Liver (tissue), 3 donors: ENCODE measurements at regions not wholly inside any gene's neighbourhood (a gene's known extent, or its start where the extent isn't known, plus 50 kb on each side); places are given as distances from the start of the nearest gene placed in this dataset.

Experiments used
- GABPA ChIP-seq, 2 donors: IDR thresholded peaks in 1 of 2; conservative IDR thresholded peaks in 1 of 2; 2 replicates each; pipeline ENCODE4 v1.6.1; 2016; ENCODE audit warnings: antibody characterized with exemption in 2 of 2, mild to moderate bottlenecking in 1 of 2, moderate library complexity in 1 of 2
- HNF4G ChIP-seq: IDR thresholded peaks from 2 replicates; pipeline ENCODE4 v1.6.1; 2016; ENCODE audit warnings: antibody characterized with exemption
- YY1 ChIP-seq: IDR thresholded peaks from 2 replicates; pipeline ENCODE4 v1.6.1; 2016; ENCODE audit warnings: antibody characterized with exemption, mild to moderate bottlenecking
- TF ChIP-seq, protein P1 (sequence below): IDR thresholded peaks from 2 replicates; pipeline ENCODE4 v1.6.1; 2016; ENCODE audit warnings: antibody characterized with exemption
- TF ChIP-seq, protein P2 (sequence below): fragments of 150-350 bp; IDR thresholded peaks from 2 replicates; pipeline ENCODE4 v1.5.1; 2017; ENCODE audit warnings: improper control_type of control experiment, low read depth, low read length; ENCODE audit not compliant: missing input control
- TF ChIP-seq, protein P3 (sequence below): IDR thresholded peaks from 2 replicates; pipeline ENCODE4 v1.6.1; 2016; ENCODE audit warnings: antibody characterized with exemption, mild to moderate bottlenecking
- TF ChIP-seq, protein P4 (sequence below): IDR thresholded peaks from 2 replicates; pipeline ENCODE4 v1.6.1; 2016; ENCODE audit warnings: antibody characterized with exemption
- TF ChIP-seq, protein P5 (sequence below): IDR thresholded peaks from 2 replicates; pipeline ENCODE4 v1.6.1; 2016; ENCODE audit warnings: antibody characterized with exemption
- donor health status: healthy.
- donor health status: healthy.

DNA sequence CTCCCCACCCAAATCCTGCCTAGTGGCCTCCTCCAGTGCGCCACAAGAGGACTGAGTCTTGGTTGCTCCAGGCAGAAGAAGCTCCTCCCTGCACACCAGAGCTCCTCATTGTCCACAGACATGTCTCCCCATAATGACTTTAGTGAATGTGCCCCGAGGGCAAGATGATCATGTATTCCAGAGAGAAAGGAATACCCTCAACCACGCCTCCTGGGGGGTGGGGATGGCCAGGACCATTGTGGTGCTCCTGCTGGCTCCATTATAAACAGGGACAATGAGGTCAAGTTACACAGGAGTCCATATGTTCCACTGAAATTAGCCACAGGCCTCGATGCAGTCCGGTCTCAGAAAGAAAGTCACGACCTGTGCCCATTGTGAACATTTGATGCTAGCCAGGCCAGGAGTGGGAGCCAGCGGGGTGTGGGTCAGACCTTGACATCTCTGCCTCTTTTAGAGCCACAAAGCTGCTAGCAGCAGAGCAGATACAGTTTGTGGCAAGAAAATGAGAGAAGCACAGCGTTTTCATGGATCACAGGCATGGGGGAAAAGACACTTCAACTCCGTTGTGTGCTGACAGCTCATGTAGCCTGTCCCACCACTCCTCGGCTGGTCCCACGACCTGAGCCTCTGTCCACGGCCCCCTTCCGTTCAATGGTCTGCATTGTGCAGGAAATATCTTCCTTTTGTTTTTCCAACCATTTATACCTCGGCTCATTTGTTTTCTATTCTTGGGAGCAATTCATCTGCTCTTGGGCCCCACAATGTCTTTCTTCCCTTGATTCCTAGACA lies 70.7 kb upstream of the FZD7 start:
- TF ChIP-seq, protein P1, sequence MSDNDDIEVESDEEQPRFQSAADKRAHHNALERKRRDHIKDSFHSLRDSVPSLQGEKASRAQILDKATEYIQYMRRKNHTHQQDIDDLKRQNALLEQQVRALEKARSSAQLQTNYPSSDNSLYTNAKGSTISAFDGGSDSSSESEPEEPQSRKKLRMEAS: no peak
- TF ChIP-seq, protein P2, sequence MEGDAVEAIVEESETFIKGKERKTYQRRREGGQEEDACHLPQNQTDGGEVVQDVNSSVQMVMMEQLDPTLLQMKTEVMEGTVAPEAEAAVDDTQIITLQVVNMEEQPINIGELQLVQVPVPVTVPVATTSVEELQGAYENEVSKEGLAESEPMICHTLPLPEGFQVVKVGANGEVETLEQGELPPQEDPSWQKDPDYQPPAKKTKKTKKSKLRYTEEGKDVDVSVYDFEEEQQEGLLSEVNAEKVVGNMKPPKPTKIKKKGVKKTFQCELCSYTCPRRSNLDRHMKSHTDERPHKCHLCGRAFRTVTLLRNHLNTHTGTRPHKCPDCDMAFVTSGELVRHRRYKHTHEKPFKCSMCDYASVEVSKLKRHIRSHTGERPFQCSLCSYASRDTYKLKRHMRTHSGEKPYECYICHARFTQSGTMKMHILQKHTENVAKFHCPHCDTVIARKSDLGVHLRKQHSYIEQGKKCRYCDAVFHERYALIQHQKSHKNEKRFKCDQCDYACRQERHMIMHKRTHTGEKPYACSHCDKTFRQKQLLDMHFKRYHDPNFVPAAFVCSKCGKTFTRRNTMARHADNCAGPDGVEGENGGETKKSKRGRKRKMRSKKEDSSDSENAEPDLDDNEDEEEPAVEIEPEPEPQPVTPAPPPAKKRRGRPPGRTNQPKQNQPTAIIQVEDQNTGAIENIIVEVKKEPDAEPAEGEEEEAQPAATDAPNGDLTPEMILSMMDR: no peak
- TF ChIP-seq YY1: no peak
- TF ChIP-seq, protein P3, sequence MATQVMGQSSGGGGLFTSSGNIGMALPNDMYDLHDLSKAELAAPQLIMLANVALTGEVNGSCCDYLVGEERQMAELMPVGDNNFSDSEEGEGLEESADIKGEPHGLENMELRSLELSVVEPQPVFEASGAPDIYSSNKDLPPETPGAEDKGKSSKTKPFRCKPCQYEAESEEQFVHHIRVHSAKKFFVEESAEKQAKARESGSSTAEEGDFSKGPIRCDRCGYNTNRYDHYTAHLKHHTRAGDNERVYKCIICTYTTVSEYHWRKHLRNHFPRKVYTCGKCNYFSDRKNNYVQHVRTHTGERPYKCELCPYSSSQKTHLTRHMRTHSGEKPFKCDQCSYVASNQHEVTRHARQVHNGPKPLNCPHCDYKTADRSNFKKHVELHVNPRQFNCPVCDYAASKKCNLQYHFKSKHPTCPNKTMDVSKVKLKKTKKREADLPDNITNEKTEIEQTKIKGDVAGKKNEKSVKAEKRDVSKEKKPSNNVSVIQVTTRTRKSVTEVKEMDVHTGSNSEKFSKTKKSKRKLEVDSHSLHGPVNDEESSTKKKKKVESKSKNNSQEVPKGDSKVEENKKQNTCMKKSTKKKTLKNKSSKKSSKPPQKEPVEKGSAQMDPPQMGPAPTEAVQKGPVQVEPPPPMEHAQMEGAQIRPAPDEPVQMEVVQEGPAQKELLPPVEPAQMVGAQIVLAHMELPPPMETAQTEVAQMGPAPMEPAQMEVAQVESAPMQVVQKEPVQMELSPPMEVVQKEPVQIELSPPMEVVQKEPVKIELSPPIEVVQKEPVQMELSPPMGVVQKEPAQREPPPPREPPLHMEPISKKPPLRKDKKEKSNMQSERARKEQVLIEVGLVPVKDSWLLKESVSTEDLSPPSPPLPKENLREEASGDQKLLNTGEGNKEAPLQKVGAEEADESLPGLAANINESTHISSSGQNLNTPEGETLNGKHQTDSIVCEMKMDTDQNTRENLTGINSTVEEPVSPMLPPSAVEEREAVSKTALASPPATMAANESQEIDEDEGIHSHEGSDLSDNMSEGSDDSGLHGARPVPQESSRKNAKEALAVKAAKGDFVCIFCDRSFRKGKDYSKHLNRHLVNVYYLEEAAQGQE: no peak
- TF ChIP-seq, protein P4, sequence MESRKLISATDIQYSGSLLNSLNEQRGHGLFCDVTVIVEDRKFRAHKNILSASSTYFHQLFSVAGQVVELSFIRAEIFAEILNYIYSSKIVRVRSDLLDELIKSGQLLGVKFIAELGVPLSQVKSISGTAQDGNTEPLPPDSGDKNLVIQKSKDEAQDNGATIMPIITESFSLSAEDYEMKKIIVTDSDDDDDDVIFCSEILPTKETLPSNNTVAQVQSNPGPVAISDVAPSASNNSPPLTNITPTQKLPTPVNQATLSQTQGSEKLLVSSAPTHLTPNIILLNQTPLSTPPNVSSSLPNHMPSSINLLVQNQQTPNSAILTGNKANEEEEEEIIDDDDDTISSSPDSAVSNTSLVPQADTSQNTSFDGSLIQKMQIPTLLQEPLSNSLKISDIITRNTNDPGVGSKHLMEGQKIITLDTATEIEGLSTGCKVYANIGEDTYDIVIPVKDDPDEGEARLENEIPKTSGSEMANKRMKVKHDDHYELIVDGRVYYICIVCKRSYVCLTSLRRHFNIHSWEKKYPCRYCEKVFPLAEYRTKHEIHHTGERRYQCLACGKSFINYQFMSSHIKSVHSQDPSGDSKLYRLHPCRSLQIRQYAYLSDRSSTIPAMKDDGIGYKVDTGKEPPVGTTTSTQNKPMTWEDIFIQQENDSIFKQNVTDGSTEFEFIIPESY: no peak
- TF ChIP-seq, protein P5, sequence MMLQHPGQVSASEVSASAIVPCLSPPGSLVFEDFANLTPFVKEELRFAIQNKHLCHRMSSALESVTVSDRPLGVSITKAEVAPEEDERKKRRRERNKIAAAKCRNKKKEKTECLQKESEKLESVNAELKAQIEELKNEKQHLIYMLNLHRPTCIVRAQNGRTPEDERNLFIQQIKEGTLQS: no peak
- TF ChIP-seq GABPA (IDR thresholded peaks at IDR 0.05 in 1 of 2, conservative IDR thresholded peaks at IDR 0.05 in 1 of 2): no peak
- no peak for TF ChIP-seq HNF4G
